Gastroesophageal sphincter (tissue), 4 donors: ENCODE measurements at regions not wholly inside any gene's neighbourhood (a gene's known extent, or its start where the extent isn't known, plus 50 kb on each side); places are given as distances from the start of the nearest gene placed in this dataset.

Source experiments
- ATAC-seq: fragments of 150-250 bp; one replicate; pipeline ENCODE4 v1.9.1; 2016; ENCODE audit warnings: mild to moderate bottlenecking, moderate library complexity
- H3K27ac ChIP-seq, 4 donors: fragments of 200-600 bp; sonication (generic) in 3 of 4; 1 replicate in 3 of 4; 2 replicates in 1 of 4; pipeline ENCODE4 v1.5.1; 2016 to 2019
- H3K27me3 ChIP-seq: fragments of 200-600 bp; sonication (generic); one replicate; pipeline ENCODE4 v1.5.1; 2019
- H3K36me3 ChIP-seq, 2 donors: fragments of 200-600 bp; sonication (generic); one replicate each; pipeline ENCODE4 v1.5.1; 2019; ENCODE audit warnings: control low read depth in 1 of 2
- H3K4me1 ChIP-seq, 3 donors: fragments of 200-600 bp; sonication (generic); 1 replicate in 2 of 3; 2 replicates in 1 of 3; pipeline ENCODE4 v1.5.1; 2016 to 2019; ENCODE audit warnings: control low read depth in 2 of 3
- H3K4me3 ChIP-seq, 2 donors: fragments of 200-600 bp; sonication (generic); one replicate each; pipeline ENCODE4 v1.5.1; 2019; ENCODE audit warnings: mild to moderate bottlenecking in 1 of 2, moderate library complexity in 1 of 2
- H3K9me3 ChIP-seq, 3 donors: fragments of 200-600 bp; sonication (generic); one replicate each; pipeline ENCODE4 v1.5.1; 2017 to 2019; ENCODE audit warnings: control low read depth in 2 of 3
- EP300 ChIP-seq: sonication (generic); formaldehyde crosslinking; IDR thresholded peaks from one replicate; pipeline ENCODE4 v1.6.1; 2017; ENCODE audit warnings: antibody characterized with exemption, mild to moderate bottlenecking
- POLR2A ChIP-seq, 2 donors: fragments of 450-650 bp; IDR thresholded peaks; one replicate each; pipeline ENCODE4 v1.6.1; 2017; ENCODE audit warnings: antibody characterized with exemption in 2 of 2, mild to moderate bottlenecking in 2 of 2, moderate library complexity in 1 of 2
- POLR2AphosphoS5 ChIP-seq: sonication (generic); formaldehyde crosslinking; IDR thresholded peaks from one replicate; pipeline ENCODE4 v1.6.1; 2017; ENCODE audit warnings: antibody characterized with exemption
- WGBS, 2 donors: methylation state at CpG; one replicate each; pipeline ENCODE4 v1.1.5; 2018; ENCODE audit warnings: low coverage in 1 of 2; 5-methylcytosine and 5-hydroxymethylcytosine counted together
- TF ChIP-seq, protein P1 (sequence below), 4 experiments: fragments of 200-600 bp in 2 of 4; fragments of 450-650 bp in 2 of 4; sonication (generic) in 1 of 4; IDR thresholded peaks; one replicate each; pipeline ENCODE4 v1.5.1; 2017 to 2019; ENCODE audit warnings: antibody characterized with exemption in 4 of 4, mild to moderate bottlenecking in 2 of 4, moderate library complexity in 2 of 4

GRCh38 chr1:73910062-73910461, 287.9 kb downstream of the LRRIQ3 start:
- Histone ChIP-seq H3K4me1 (no peaks in the 10 kb centered on the region), H3K27ac (no peak overlapping the region), H3K27me3 (no peaks in the 10 kb centered on the region), H3K4me3 (no peak overlapping the region), H3K36me3 (no peaks in the 10 kb centered on the region), H3K9me3 (peaks cover 0 to 13% (median 0%) of the 10 kb centered on the region in 3 donors)
- 72 to 92% methylated on average over 2 of the region's 2 CpGs for WGBS, 2 donors
- TF ChIP-seq, protein P1, sequence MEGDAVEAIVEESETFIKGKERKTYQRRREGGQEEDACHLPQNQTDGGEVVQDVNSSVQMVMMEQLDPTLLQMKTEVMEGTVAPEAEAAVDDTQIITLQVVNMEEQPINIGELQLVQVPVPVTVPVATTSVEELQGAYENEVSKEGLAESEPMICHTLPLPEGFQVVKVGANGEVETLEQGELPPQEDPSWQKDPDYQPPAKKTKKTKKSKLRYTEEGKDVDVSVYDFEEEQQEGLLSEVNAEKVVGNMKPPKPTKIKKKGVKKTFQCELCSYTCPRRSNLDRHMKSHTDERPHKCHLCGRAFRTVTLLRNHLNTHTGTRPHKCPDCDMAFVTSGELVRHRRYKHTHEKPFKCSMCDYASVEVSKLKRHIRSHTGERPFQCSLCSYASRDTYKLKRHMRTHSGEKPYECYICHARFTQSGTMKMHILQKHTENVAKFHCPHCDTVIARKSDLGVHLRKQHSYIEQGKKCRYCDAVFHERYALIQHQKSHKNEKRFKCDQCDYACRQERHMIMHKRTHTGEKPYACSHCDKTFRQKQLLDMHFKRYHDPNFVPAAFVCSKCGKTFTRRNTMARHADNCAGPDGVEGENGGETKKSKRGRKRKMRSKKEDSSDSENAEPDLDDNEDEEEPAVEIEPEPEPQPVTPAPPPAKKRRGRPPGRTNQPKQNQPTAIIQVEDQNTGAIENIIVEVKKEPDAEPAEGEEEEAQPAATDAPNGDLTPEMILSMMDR (IDR thresholded peaks at IDR 0.05): no peak
- no peak for TF ChIP-seq EP300
- TF ChIP-seq POLR2A (IDR thresholded peaks at IDR 0.05): no peak
- TF ChIP-seq POLR2AphosphoS5: no peak
- no peak for ATAC-seq

- H3K4me1 ChIP-seq: no peaks in the 10 kb centered on the region
- no peak overlapping the region for H3K27ac ChIP-seq
- 56 to 64% methylated on average over 2 of the region's 2 CpGs for WGBS, 2 donors
- peaks cover 0 to 13% (median 0%) of the 10 kb centered on the region in 3 donors for H3K9me3 ChIP-seq
- no peaks in the 10 kb centered on the region for H3K27me3 ChIP-seq
- H3K4me3 ChIP-seq: no peak overlapping the region
- TF ChIP-seq POLR2AphosphoS5 (no peak), EP300 (no peak), POLR2A (IDR thresholded peaks at IDR 0.05) (no peak)
- TF ChIP-seq, protein P1 (IDR thresholded peaks at IDR 0.05): no peak
- no peak for ATAC-seq
- H3K36me3 ChIP-seq: no peaks in the 10 kb centered on the region
Observed at GRCh38 chr1:73909043-73909562, 288.9 kb downstream of the LRRIQ3 start.

DNA sequence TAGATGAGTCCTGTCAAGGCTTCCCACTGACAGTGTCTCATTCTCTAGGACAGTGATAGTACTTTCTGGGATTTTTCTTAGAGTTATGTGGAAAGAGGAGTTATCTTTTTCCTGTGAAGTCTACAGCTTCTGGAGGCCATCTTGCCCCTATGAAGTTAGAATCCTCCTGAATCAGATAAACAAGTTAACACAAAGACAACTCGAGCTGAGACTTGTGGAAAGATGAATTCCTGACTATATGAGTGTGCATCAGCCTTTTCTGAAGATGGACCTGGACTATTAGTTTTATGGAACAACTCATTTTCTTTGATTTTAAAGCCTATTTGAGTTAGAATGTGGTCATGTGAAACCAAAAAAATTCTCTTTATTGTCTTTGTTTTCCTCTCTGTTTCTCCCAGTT, 290.9 kb downstream of the LRRIQ3 start:
- H3K4me3 ChIP-seq: no peak overlapping the region
- no peaks in the 10 kb centered on the region for H3K4me1 ChIP-seq
- no peak overlapping the region for H3K27ac ChIP-seq
- H3K36me3 ChIP-seq: no peaks in the 10 kb centered on the region
- WGBS, 2 donors: 43 to 62% methylated on average over 1 of the region's 1 CpG
- TF ChIP-seq POLR2AphosphoS5: no peak
- TF ChIP-seq, protein P1 (IDR thresholded peaks at IDR 0.05): no peak
- no peak for TF ChIP-seq EP300
- no peak for TF ChIP-seq POLR2A (IDR thresholded peaks at IDR 0.05)
- H3K9me3 ChIP-seq: peaks cover 0 to 1% (median 0%) of the 10 kb centered on the region in 3 donors
- H3K27me3 ChIP-seq: no peaks in the 10 kb centered on the region
- no peak for ATAC-seq

GRCh38 chr1:73903092-73903491, 294.9 kb downstream of the LRRIQ3 start:
- ATAC-seq: no peak
- 89 to 95% methylated on average over 3 of the region's 3 CpGs for WGBS, 2 donors
- TF ChIP-seq POLR2A (IDR thresholded peaks at IDR 0.05) (no peak), EP300 (no peak)
- TF ChIP-seq, protein P1 (IDR thresholded peaks at IDR 0.05): no peak
- no peak overlapping the region for H3K27ac ChIP-seq
- H3K9me3 ChIP-seq: no peaks in the 10 kb centered on the region
- H3K27me3 ChIP-seq: no peaks in the 10 kb centered on the region
- no peaks in the 10 kb centered on the region for H3K36me3 ChIP-seq
- no peaks in the 10 kb centered on the region for H3K4me1 ChIP-seq
- no peak overlapping the region for H3K4me3 ChIP-seq

- WGBS, 2 donors: 58 to 67% methylated on average over 5 of the region's 5 CpGs
- no peak for TF ChIP-seq POLR2AphosphoS5
- no peaks in the 10 kb centered on the region for H3K4me1 ChIP-seq
- H3K9me3 ChIP-seq: no peaks in the 10 kb centered on the region
- H3K27me3 ChIP-seq: no peaks in the 10 kb centered on the region
- H3K27ac ChIP-seq: no peak overlapping the region
- H3K4me3 ChIP-seq: no peak overlapping the region
- no peak for ATAC-seq
- no peaks in the 10 kb centered on the region for H3K36me3 ChIP-seq
Observed at GRCh38 chr1:73901738-73902137, 296.2 kb downstream of the LRRIQ3 start.
